Trophoblast cell (in vitro differentiated cells and primary cell): ENCODE measurements at regions not wholly inside any gene's neighbourhood (a gene's known extent, or its start where the extent isn't known, plus 50 kb on each side); places are given as distances from the start of the nearest gene placed in this dataset.
"Not testable (repeated sequence)": the region's sequence is repeated elsewhere in the genome, so short reads cannot be mapped to it uniquely, and the experiment has no call there.

ENCODE experiments used
- DNase-seq, 2 donors: peaks; one replicate each; pipeline ENCODE4 v3.0.0-alpha.2; 2016
- H2AFZ ChIP-seq: 2 replicates; pipeline ENCODE4 v1.6.1; 2013; ENCODE audit warnings: low read length, moderate library complexity, mild to moderate bottlenecking; ENCODE audit not compliant: insufficient read depth, poor library complexity
- H2AK5ac ChIP-seq: 2 replicates; pipeline ENCODE4 v1.6.1; 2013; ENCODE audit warnings: mild to moderate bottlenecking, low read length
- H2BK120ac ChIP-seq: 2 replicates; pipeline ENCODE4 v1.6.1; 2013; ENCODE audit warnings: low read length, mild to moderate bottlenecking, moderate library complexity; ENCODE audit not compliant: insufficient read depth, poor library complexity
- H2BK12ac ChIP-seq: 2 replicates; pipeline ENCODE4 v1.6.1; 2013; ENCODE audit warnings: mild to moderate bottlenecking, low read length, moderate library complexity
- H2BK5ac ChIP-seq: 2 replicates; pipeline ENCODE4 v1.6.1; 2013; ENCODE audit warnings: low read length, low read depth, moderate library complexity, mild to moderate bottlenecking; ENCODE audit not compliant: poor library complexity
- H3K14ac ChIP-seq: 2 replicates; pipeline ENCODE4 v1.6.1; 2013; ENCODE audit warnings: mild to moderate bottlenecking, low read length
- H3K18ac ChIP-seq: 2 replicates; pipeline ENCODE4 v1.6.1; 2013; ENCODE audit warnings: mild to moderate bottlenecking, low read length
- H3K23ac ChIP-seq: 2 replicates; pipeline ENCODE4 v1.6.1; 2013; ENCODE audit warnings: low read length
- H3K27ac ChIP-seq: 2 replicates; pipeline ENCODE4 v1.5.1; 2013; ENCODE audit warnings: low read depth, mild to moderate bottlenecking, inconsistent platforms, low read length, moderate library complexity
- H3K27me3 ChIP-seq: 2 replicates; pipeline ENCODE4 v1.6.1; 2013; ENCODE audit warnings: inconsistent platforms, mild to moderate bottlenecking, low read length, moderate library complexity; ENCODE audit not compliant: insufficient read depth
- H3K36me3 ChIP-seq, 2 experiments: 1 replicate in 1 of 2; 2 replicates in 1 of 2; pipeline ENCODE4 v1.6.1; 2013; ENCODE audit warnings: low read length in 2 of 2, mild to moderate bottlenecking in 2 of 2, moderate library complexity in 1 of 2; ENCODE audit not compliant: insufficient read depth in 2 of 2, control insufficient read depth in 1 of 2
- H3K4ac ChIP-seq: 2 replicates; pipeline ENCODE4 v1.6.1; 2013; ENCODE audit warnings: low read depth, mild to moderate bottlenecking, low read length, moderate library complexity
- H3K4me1 ChIP-seq, 2 experiments: 1 replicate in 1 of 2; 2 replicates in 1 of 2; pipeline ENCODE4 v1.6.1; 2013; ENCODE audit warnings: low read length in 2 of 2, mild to moderate bottlenecking in 2 of 2, moderate library complexity in 1 of 2; ENCODE audit not compliant: insufficient read depth in 2 of 2, control insufficient read depth in 1 of 2
- H3K4me2 ChIP-seq: 2 replicates; pipeline ENCODE4 v1.6.1; 2013; ENCODE audit warnings: inconsistent platforms, mild to moderate bottlenecking, low read length, moderate library complexity
- H3K4me3 ChIP-seq: 2 replicates; pipeline ENCODE4 v1.5.1; 2013; ENCODE audit warnings: mild to moderate bottlenecking, low read depth, low read length, inconsistent platforms
- H3K79me1 ChIP-seq: one replicate; pipeline ENCODE4 v1.6.1; 2013; ENCODE audit warnings: low read length
- H3K79me2 ChIP-seq: 2 replicates; pipeline ENCODE4 v1.6.1; 2013; ENCODE audit warnings: low read length, mild to moderate bottlenecking; ENCODE audit not compliant: control insufficient read depth, insufficient read depth, poor library complexity
- H3K9ac ChIP-seq: 2 replicates; pipeline ENCODE4 v1.6.1; 2013; ENCODE audit warnings: mild to moderate bottlenecking, low read length
- H3K9me3 ChIP-seq: 2 replicates; pipeline ENCODE4 v1.6.1; 2013; ENCODE audit warnings: low read depth, mild to moderate bottlenecking, control low read depth, inconsistent platforms, low read length; ENCODE audit not compliant: insufficient read depth
- H4K12ac ChIP-seq: 2 replicates; pipeline ENCODE4 v1.6.1; 2013; ENCODE audit warnings: low read depth, mild to moderate bottlenecking, low read length, moderate library complexity
- H4K8ac ChIP-seq: 2 replicates; pipeline ENCODE4 v1.6.1; 2013; ENCODE audit warnings: low read depth, mild to moderate bottlenecking, low read length, moderate library complexity
- H4K91ac ChIP-seq: one replicate; pipeline ENCODE4 v1.6.1; 2013; ENCODE audit warnings: low read depth, mild to moderate bottlenecking, low read length, moderate library complexity
- WGBS: extraction: QIAGEN DNeasy Blood & Tissue Kit; methylation state at CpG from one replicate; pipeline ENCODE4 v1.1.7; 2013; ENCODE audit warnings: missing lambda C conversion rate; ENCODE audit not compliant: insufficient read length, insufficient coverage; ENCODE audit errors: extremely low coverage; 5-methylcytosine and 5-hydroxymethylcytosine counted together

GRCh38 chr3:102946445-102946844 is 511.6 kb downstream of the ZPLD1 start:
- not testable (repeated sequence) for H3K4ac ChIP-seq, H4K12ac ChIP-seq, H3K27ac ChIP-seq, H3K23ac ChIP-seq, H3K9me3 ChIP-seq, H3K27me3 ChIP-seq, DNase-seq, H2BK5ac ChIP-seq, H2BK120ac ChIP-seq, H3K79me1 ChIP-seq, H4K91ac ChIP-seq, H3K79me2 ChIP-seq, H4K8ac ChIP-seq, H2AK5ac ChIP-seq, H3K4me2 ChIP-seq, H2AFZ ChIP-seq, H3K4me3 ChIP-seq, H3K36me3 ChIP-seq, H3K9ac ChIP-seq, H3K4me1 ChIP-seq, H3K18ac ChIP-seq, H2BK12ac ChIP-seq, H3K14ac ChIP-seq
- WGBS: no CpG with 5 or more reads among the region's 10 CpGs

GRCh38 chr3:102972350-102972749 is 537.5 kb downstream of the ZPLD1 start:
- no peaks in the 10 kb centered on the region for H3K27me3 ChIP-seq
- no peak overlapping the region for H2BK120ac ChIP-seq
- H3K4me3 ChIP-seq: no peak overlapping the region
- no peak overlapping the region for H3K18ac ChIP-seq
- no peak overlapping the region for H4K91ac ChIP-seq
- H3K4me2 ChIP-seq: no peak overlapping the region
- no peak for DNase-seq
- H2BK5ac ChIP-seq: no peak overlapping the region
- H4K12ac ChIP-seq: no peak overlapping the region
- H3K36me3 ChIP-seq: no peaks in the 10 kb centered on the region
- H3K27ac ChIP-seq: no peak overlapping the region
- no peaks in the 10 kb centered on the region for H3K79me1 ChIP-seq
- no peak overlapping the region for H4K8ac ChIP-seq
- no peak overlapping the region for H2BK12ac ChIP-seq
- no peak overlapping the region for H3K23ac ChIP-seq
- no peak overlapping the region for H3K14ac ChIP-seq
- H2AFZ ChIP-seq: no peak overlapping the region
- no peaks in the 10 kb centered on the region for H3K4me1 ChIP-seq
- no peak overlapping the region for H3K4ac ChIP-seq
- no peaks in the 10 kb centered on the region for H3K9me3 ChIP-seq
- H3K79me2 ChIP-seq: no peaks in the 10 kb centered on the region
- no peak overlapping the region for H2AK5ac ChIP-seq
- H3K9ac ChIP-seq: no peak overlapping the region

GRCh38 chr3:102974333-102974732 is 539.5 kb downstream of the ZPLD1 start:
- H2BK5ac ChIP-seq: no peak overlapping the region
- no peaks in the 10 kb centered on the region for H3K9me3 ChIP-seq
- no peak overlapping the region for H2AK5ac ChIP-seq
- H3K14ac ChIP-seq: no peak overlapping the region
- H2AFZ ChIP-seq: no peak overlapping the region
- H3K27me3 ChIP-seq: no peaks in the 10 kb centered on the region
- no peak overlapping the region for H3K18ac ChIP-seq
- WGBS: no CpG with 5 or more reads among the region's 2 CpGs
- H3K23ac ChIP-seq: no peak overlapping the region
- H3K9ac ChIP-seq: no peak overlapping the region
- H3K4me2 ChIP-seq: no peak overlapping the region
- no peak overlapping the region for H2BK120ac ChIP-seq
- DNase-seq: no peak
- H3K4me1 ChIP-seq: no peaks in the 10 kb centered on the region
- H2BK12ac ChIP-seq: no peak overlapping the region
- H3K27ac ChIP-seq: no peak overlapping the region
- H4K91ac ChIP-seq: no peak overlapping the region
- no peaks in the 10 kb centered on the region for H3K79me1 ChIP-seq
- no peak overlapping the region for H4K8ac ChIP-seq
- no peak overlapping the region for H4K12ac ChIP-seq
- H3K4ac ChIP-seq: no peak overlapping the region
- H3K4me3 ChIP-seq: no peak overlapping the region
- H3K79me2 ChIP-seq: no peaks in the 10 kb centered on the region
- H3K36me3 ChIP-seq: no peaks in the 10 kb centered on the region

- Histone ChIP-seq H2AK5ac (no peak overlapping the region), H3K9me3 (no peaks in the 10 kb centered on the region), H2BK120ac (no peak overlapping the region), H3K18ac (no peak overlapping the region), H4K91ac (no peak overlapping the region), H3K14ac (no peak overlapping the region), H3K79me1 (no peaks in the 10 kb centered on the region), H3K4me2 (no peak overlapping the region), H3K27ac (no peak overlapping the region), H4K12ac (no peak overlapping the region), H3K79me2 (no peaks in the 10 kb centered on the region), H3K27me3 (no peaks in the 10 kb centered on the region), H3K9ac (no peak overlapping the region), H3K23ac (no peak overlapping the region), H2AFZ (no peak overlapping the region), H3K4me1 (no peaks in the 10 kb centered on the region), H2BK12ac (no peak overlapping the region), H4K8ac (no peak overlapping the region), H3K4me3 (no peak overlapping the region), H2BK5ac (no peak overlapping the region), H3K36me3 (no peaks in the 10 kb centered on the region), H3K4ac (no peak overlapping the region)
- DNase-seq: no peak
These were observed 544.4 kb downstream of the ZPLD1 start for GRCh38 chr3:102979191-102979590.
